Hepatocyte (in vitro differentiated cells): ENCODE measurements at regions not wholly inside any gene's neighbourhood (a gene's known extent, or its start where the extent isn't known, plus 50 kb on each side); places are given as distances from the start of the nearest gene placed in this dataset.

Source experiments
- EZH2 ChIP-seq: fragments of 200-600 bp; sonication (generic); IDR thresholded peaks from 2 replicates; pipeline ENCODE4 v1.6.1; 2016; ENCODE audit warnings: antibody characterized with exemption, mild to moderate bottlenecking, borderline replicate concordance
- TF ChIP-seq, protein P1 (sequence below): fragments of 200-600 bp; sonication (generic); IDR thresholded peaks from 2 replicates; pipeline ENCODE4 v1.5.1; 2016; ENCODE audit warnings: antibody characterized with exemption, mild to moderate bottlenecking; ENCODE audit not compliant: poor library complexity

DNA sequence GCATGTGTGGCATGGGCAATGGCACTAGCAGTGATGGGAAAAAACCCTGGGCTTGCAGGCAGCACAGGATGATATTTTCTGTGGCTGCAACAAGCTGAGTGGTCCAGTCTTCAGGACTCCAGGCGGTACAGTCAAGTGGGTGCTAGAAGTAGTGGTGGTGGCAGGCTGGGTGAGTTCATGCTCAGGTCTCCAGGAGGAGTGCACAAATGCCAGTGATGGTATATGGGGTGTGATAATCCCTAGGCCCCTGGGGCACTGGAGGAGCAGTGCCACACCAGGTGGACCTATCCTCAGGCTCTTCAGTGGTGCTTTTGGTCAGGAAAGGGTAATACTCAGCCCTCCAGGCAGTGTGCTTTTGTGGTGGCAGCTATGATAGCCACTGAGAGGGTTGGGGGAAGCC lies 496.4 kb downstream of the PRR16 start:
- TF ChIP-seq, protein P1, sequence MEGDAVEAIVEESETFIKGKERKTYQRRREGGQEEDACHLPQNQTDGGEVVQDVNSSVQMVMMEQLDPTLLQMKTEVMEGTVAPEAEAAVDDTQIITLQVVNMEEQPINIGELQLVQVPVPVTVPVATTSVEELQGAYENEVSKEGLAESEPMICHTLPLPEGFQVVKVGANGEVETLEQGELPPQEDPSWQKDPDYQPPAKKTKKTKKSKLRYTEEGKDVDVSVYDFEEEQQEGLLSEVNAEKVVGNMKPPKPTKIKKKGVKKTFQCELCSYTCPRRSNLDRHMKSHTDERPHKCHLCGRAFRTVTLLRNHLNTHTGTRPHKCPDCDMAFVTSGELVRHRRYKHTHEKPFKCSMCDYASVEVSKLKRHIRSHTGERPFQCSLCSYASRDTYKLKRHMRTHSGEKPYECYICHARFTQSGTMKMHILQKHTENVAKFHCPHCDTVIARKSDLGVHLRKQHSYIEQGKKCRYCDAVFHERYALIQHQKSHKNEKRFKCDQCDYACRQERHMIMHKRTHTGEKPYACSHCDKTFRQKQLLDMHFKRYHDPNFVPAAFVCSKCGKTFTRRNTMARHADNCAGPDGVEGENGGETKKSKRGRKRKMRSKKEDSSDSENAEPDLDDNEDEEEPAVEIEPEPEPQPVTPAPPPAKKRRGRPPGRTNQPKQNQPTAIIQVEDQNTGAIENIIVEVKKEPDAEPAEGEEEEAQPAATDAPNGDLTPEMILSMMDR = no peak
- no peak for TF ChIP-seq EZH2
